HCT116 (cell line): ENCODE measurements at regions not wholly inside any gene's neighbourhood (a gene's known extent, or its start where the extent isn't known, plus 50 kb on each side); places are given as distances from the start of the nearest gene placed in this dataset.

ENCODE experiments used
- ATAC-seq: fragments of 200-7000 bp; cut with Tn5 transposase; 2 replicates; pipeline ENCODE4 v1.9.1; 2020; ENCODE audit warnings: mild to moderate bottlenecking, moderate library complexity
- BruUV-seq: library from RNA; stranded (reverse); fragments of 400-500 nt; replicated peaks from 2 replicates; lab custom pipeline; 2021; lab: Mats Ljungman, UMichigan
- CTCF ChIA-PET: fragments of 300-600 bp; sonication (Branson Sonifier 250); formaldehyde crosslinking; loops from one replicate; lab custom pipeline; 2021; ENCODE audit warnings: antibody characterized with exemption; lab: Charles Lee
- POLR2A ChIA-PET: fragments of 300-600, 350-600 bp; sonication (Branson Sonifier 250); formaldehyde crosslinking; loops from one replicate; lab custom pipeline; 2021; ENCODE audit warnings: antibody characterized with exemption; lab: Charles Lee
- RAD21 ChIA-PET, 2 experiments: fragments of 300-600 bp; sonication (Branson Sonifier 250); formaldehyde crosslinking; loops; one replicate each; lab custom pipeline; 2023; ENCODE audit warnings: low total read pairs in 2 of 2; ENCODE audit not compliant: uncharacterized antibody in 2 of 2, unreplicated experiment in 2 of 2, low non-redundant PET in 1 of 2; lab: Charles Lee
- DNase-seq: peaks from one replicate; pipeline ENCODE4 v3.0.0-alpha.2; 2010; ENCODE audit warnings: low read depth, low spot score
- H2AFZ ChIP-seq: fragments of 200-600 bp; shearing (Covaris generic), sonication (generic); 2 replicates; pipeline ENCODE4 v1.6.1; 2017; ENCODE audit warnings: low read depth, mixed run types, mixed read lengths, antibody characterized with exemption, low read length; ENCODE audit not compliant: poor library complexity, severe bottlenecking
- H3K27ac ChIP-seq: 2 replicates; pipeline ENCODE4 v1.5.1; 2012; ENCODE audit warnings: low read depth, low read length
- H3K27me3 ChIP-seq: fragments of 200-600 bp; sonication (generic); 2 replicates; pipeline ENCODE4 v1.6.1; 2016; ENCODE audit warnings: mixed run types, low read length, mixed read lengths; ENCODE audit not compliant: insufficient read depth
- H3K36me3 ChIP-seq, 2 experiments: fragments of 200-500 bp in 1 of 2; fragments of 200-600 bp in 1 of 2; sonication (Bioruptor generic) in 1 of 2; sonication (generic) in 1 of 2; 2 replicates each; pipeline versions ENCODE4 v1.5.1 to v1.6.1; 2014 to 2016; ENCODE audit warnings: low read length in 2 of 2, inconsistent platforms in 1 of 2, mixed read lengths in 1 of 2, mixed run types in 1 of 2; ENCODE audit not compliant: insufficient read depth in 2 of 2, control insufficient read depth in 1 of 2
- H3K4me1 ChIP-seq, 2 experiments: fragments of 200-600 bp in 1 of 2; sonication (generic) in 1 of 2; 2 replicates each; pipeline versions ENCODE4 v1.5.1 to v1.6.1; 2012 to 2017; ENCODE audit warnings: low read length in 2 of 2, inconsistent platforms in 1 of 2, mild to moderate bottlenecking in 1 of 2, mixed read lengths in 1 of 2, mixed run types in 1 of 2, moderate library complexity in 1 of 2; ENCODE audit not compliant: insufficient read depth in 2 of 2, control insufficient read depth in 1 of 2
- H3K4me2 ChIP-seq: fragments of 200-600 bp; sonication (generic); 2 replicates; pipeline ENCODE4 v1.6.1; 2017; ENCODE audit warnings: mixed run types, low read length, mixed read lengths
- H3K4me3 ChIP-seq, 2 experiments: fragments of 200-600 bp in 1 of 2; sonication (generic) in 1 of 2; replicated peaks in 1 of 2; 2 replicates each; pipeline ENCODE4 v1.5.1; 2011 to 2016; ENCODE audit warnings: low read length in 2 of 2, control low read depth in 1 of 2, low read depth in 1 of 2, mild to moderate bottlenecking in 1 of 2, mixed read lengths in 1 of 2, mixed run types in 1 of 2
- H3K79me2 ChIP-seq: fragments of 200-600 bp; sonication (generic); 2 replicates; pipeline ENCODE4 v1.6.1; 2017; ENCODE audit warnings: mild to moderate bottlenecking, mixed run types, low read length, moderate library complexity, mixed read lengths; ENCODE audit not compliant: insufficient read depth
- H3K9ac ChIP-seq: fragments of 200-600 bp; sonication (generic); 2 replicates; pipeline ENCODE4 v1.6.1; 2016; ENCODE audit warnings: low read length, mixed read lengths
- H3K9me2 ChIP-seq: fragments of 200-600 bp; sonication (generic), shearing (Covaris generic); 2 replicates; pipeline ENCODE4 v1.6.1; 2017; ENCODE audit warnings: mixed run types, mild to moderate bottlenecking, moderate library complexity; ENCODE audit not compliant: insufficient read depth
- H3K9me3 ChIP-seq, 2 experiments: fragments of 200-500 bp in 1 of 2; fragments of 200-600 bp in 1 of 2; sonication (Bioruptor generic) in 1 of 2; sonication (generic) in 1 of 2; 2 replicates each; pipeline ENCODE4 v1.6.1; 2014 to 2017; ENCODE audit warnings: low read length in 2 of 2, mixed read lengths in 2 of 2, inconsistent platforms in 1 of 2, low read depth in 1 of 2, mild to moderate bottlenecking in 1 of 2, mixed run types in 1 of 2, moderate library complexity in 1 of 2; ENCODE audit not compliant: control insufficient read depth in 1 of 2, insufficient read depth in 1 of 2
- H4K20me1 ChIP-seq: fragments of 200-600 bp; sonication (generic), shearing (Covaris generic); 2 replicates; pipeline ENCODE4 v1.6.1; 2017; ENCODE audit warnings: mixed run types, mild to moderate bottlenecking, moderate library complexity; ENCODE audit not compliant: insufficient read depth
- CEBPB ChIP-seq: IDR thresholded peaks from 2 replicates; pipeline ENCODE4 v1.6.1; 2012; ENCODE audit warnings: low read depth
- EGR1 ChIP-seq: IDR thresholded peaks from 2 replicates; pipeline ENCODE4 v1.6.1; 2012; ENCODE audit warnings: low read depth
- ELF1 ChIP-seq: IDR thresholded peaks from 2 replicates; pipeline ENCODE4 v1.6.1; 2012; ENCODE audit warnings: low read depth, borderline replicate concordance
- EZH2 ChIP-seq: fragments of 200-600 bp; sonication (generic); IDR thresholded peaks from 2 replicates; pipeline ENCODE4 v1.6.1; 2017; ENCODE audit warnings: antibody characterized with exemption, mixed run types
- EZH2phosphoT487 ChIP-seq: fragments of 200-600 bp; IDR thresholded peaks from 2 replicates; pipeline ENCODE4 v1.6.1; 2018; ENCODE audit warnings: antibody characterized with exemption, borderline replicate concordance
- FOSL1 ChIP-seq: IDR thresholded peaks from 2 replicates; pipeline ENCODE4 v1.6.1; 2012; ENCODE audit warnings: low read depth
- JUND ChIP-seq: IDR thresholded peaks from 2 replicates; pipeline ENCODE4 v1.6.1; 2012
- POLR2A ChIP-seq: IDR thresholded peaks from 2 replicates; pipeline ENCODE4 v1.7.0; 2011; ENCODE audit warnings: borderline replicate concordance; ENCODE audit not compliant: insufficient read depth, insufficient read length; ENCODE audit errors: extremely low read depth
- POLR2AphosphoS5 ChIP-seq: IDR thresholded peaks from 2 replicates; pipeline ENCODE4 v1.6.1; 2011; ENCODE audit warnings: mild to moderate bottlenecking, low read depth, low read length, moderate library complexity
- RAD21 ChIP-seq: IDR thresholded peaks from 2 replicates; pipeline ENCODE4 v1.6.1; 2012; ENCODE audit warnings: low read depth, mild to moderate bottlenecking
- SP1 ChIP-seq: IDR thresholded peaks from 2 replicates; pipeline ENCODE4 v1.6.1; 2012; ENCODE audit warnings: low read depth
- TCF7L2 ChIP-seq: IDR thresholded peaks from 2 replicates; pipeline ENCODE4 v1.7.0; 2011; ENCODE audit warnings: borderline replicate concordance, inconsistent platforms; ENCODE audit not compliant: insufficient read depth, insufficient read length; ENCODE audit errors: extremely low read depth
- YY1 ChIP-seq: IDR thresholded peaks from 2 replicates; pipeline ENCODE4 v1.6.1; 2011; ENCODE audit warnings: low read length, low read depth, moderate library complexity, mild to moderate bottlenecking; ENCODE audit not compliant: insufficient replicate concordance; ENCODE audit errors: extremely low read depth
- ZFX ChIP-seq: fragments of 450-650 bp; IDR thresholded peaks from 2 replicates; pipeline ENCODE4 v1.6.1; 2017
- ZNF274 ChIP-seq: fragments of 200-500 bp; sonication (Bioruptor generic); IDR thresholded peaks from 2 replicates; pipeline ENCODE4 v1.6.1; 2014; ENCODE audit warnings: mild to moderate bottlenecking, low read depth, low read length, inconsistent platforms
- intact Hi-C: fragments of 100-400 bp; cut with micrococcal nuclease; formaldehyde crosslinking; loops from 2 replicates; pipeline ENCODE4 v1.10.0; 2022
- TF ChIP-seq, protein P1 (sequence below): IDR thresholded peaks from 2 replicates; pipeline ENCODE4 v1.6.1; 2011; ENCODE audit warnings: mild to moderate bottlenecking, low read length, moderate library complexity; ENCODE audit not compliant: insufficient replicate concordance; ENCODE audit errors: extremely low read depth
- TF ChIP-seq, protein P2 (sequence below): IDR thresholded peaks from 2 replicates; pipeline ENCODE4 v1.6.1; 2012
- TF ChIP-seq, protein P3 (sequence below): IDR thresholded peaks from 2 replicates; pipeline ENCODE4 v1.6.1; 2012; ENCODE audit warnings: low read depth
- TF ChIP-seq, protein P4 (sequence below): IDR thresholded peaks from 2 replicates; pipeline ENCODE4 v1.6.1; 2012

DNA sequence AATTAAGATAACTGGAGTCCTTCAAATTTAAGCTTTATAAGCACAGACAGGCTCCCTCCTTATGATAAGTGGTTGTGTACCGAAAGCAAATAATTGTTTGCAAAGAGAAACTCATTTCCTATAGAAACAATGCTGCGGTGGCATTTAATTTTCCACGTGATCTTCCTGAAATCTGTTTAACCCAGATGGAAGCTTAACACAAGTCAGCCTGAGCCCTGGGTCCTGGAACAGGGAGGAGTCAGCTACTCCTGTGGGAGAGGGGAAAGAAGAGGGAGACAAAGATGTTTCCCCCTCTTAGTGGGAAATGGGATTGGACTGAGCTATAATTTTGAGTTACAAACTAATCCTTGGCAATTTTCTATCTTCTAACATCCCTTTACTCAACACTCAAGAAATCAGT, 136.5 kb downstream of the ELOVL4 start:
- H3K36me3 ChIP-seq, result no peaks in the 10 kb centered on the region
- no peaks in the 10 kb centered on the region for H3K9me3 ChIP-seq
- ATAC-seq (no peak), DNase-seq (no peak)
- no peaks in the 10 kb centered on the region for H4K20me1 ChIP-seq
- CTCF ChIA-PET, result interaction anchor here (0.7 to 2.2 kb wide), 3 partner anchors 32 to 59 kb away, joined by 3 to 6 read pairs (median 4); no protein-coding TSS in a partner anchor
- H3K4me3 ChIP-seq, result no peak overlapping the region
- no peaks in the 10 kb centered on the region for H3K9me2 ChIP-seq
- H3K27ac ChIP-seq, result no peak overlapping the region
- no peak overlapping the region for H3K4me2 ChIP-seq
- H2AFZ ChIP-seq, result no peak overlapping the region
- intact Hi-C loops, result no loop called here
- H3K27me3 ChIP-seq, result no peaks in the 10 kb centered on the region
- no peaks in the 10 kb centered on the region for H3K79me2 ChIP-seq
- RAD21 ChIA-PET, result no interaction called here
- BruUV-seq, result no TSS peak
- H3K9ac ChIP-seq, result no peak overlapping the region
- TF ChIP-seq, protein P1, sequence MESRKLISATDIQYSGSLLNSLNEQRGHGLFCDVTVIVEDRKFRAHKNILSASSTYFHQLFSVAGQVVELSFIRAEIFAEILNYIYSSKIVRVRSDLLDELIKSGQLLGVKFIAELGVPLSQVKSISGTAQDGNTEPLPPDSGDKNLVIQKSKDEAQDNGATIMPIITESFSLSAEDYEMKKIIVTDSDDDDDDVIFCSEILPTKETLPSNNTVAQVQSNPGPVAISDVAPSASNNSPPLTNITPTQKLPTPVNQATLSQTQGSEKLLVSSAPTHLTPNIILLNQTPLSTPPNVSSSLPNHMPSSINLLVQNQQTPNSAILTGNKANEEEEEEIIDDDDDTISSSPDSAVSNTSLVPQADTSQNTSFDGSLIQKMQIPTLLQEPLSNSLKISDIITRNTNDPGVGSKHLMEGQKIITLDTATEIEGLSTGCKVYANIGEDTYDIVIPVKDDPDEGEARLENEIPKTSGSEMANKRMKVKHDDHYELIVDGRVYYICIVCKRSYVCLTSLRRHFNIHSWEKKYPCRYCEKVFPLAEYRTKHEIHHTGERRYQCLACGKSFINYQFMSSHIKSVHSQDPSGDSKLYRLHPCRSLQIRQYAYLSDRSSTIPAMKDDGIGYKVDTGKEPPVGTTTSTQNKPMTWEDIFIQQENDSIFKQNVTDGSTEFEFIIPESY, result no peak
- TF ChIP-seq JUND, result no peak
- no peak for TF ChIP-seq SP1
- TF ChIP-seq, protein P2, sequence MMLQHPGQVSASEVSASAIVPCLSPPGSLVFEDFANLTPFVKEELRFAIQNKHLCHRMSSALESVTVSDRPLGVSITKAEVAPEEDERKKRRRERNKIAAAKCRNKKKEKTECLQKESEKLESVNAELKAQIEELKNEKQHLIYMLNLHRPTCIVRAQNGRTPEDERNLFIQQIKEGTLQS, result no peak
- no peak for TF ChIP-seq YY1
- TF ChIP-seq ZNF274, result no peak
- TF ChIP-seq, protein P3, sequence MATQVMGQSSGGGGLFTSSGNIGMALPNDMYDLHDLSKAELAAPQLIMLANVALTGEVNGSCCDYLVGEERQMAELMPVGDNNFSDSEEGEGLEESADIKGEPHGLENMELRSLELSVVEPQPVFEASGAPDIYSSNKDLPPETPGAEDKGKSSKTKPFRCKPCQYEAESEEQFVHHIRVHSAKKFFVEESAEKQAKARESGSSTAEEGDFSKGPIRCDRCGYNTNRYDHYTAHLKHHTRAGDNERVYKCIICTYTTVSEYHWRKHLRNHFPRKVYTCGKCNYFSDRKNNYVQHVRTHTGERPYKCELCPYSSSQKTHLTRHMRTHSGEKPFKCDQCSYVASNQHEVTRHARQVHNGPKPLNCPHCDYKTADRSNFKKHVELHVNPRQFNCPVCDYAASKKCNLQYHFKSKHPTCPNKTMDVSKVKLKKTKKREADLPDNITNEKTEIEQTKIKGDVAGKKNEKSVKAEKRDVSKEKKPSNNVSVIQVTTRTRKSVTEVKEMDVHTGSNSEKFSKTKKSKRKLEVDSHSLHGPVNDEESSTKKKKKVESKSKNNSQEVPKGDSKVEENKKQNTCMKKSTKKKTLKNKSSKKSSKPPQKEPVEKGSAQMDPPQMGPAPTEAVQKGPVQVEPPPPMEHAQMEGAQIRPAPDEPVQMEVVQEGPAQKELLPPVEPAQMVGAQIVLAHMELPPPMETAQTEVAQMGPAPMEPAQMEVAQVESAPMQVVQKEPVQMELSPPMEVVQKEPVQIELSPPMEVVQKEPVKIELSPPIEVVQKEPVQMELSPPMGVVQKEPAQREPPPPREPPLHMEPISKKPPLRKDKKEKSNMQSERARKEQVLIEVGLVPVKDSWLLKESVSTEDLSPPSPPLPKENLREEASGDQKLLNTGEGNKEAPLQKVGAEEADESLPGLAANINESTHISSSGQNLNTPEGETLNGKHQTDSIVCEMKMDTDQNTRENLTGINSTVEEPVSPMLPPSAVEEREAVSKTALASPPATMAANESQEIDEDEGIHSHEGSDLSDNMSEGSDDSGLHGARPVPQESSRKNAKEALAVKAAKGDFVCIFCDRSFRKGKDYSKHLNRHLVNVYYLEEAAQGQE, result no peak
- no peak for TF ChIP-seq EZH2
- TF ChIP-seq, protein P4, sequence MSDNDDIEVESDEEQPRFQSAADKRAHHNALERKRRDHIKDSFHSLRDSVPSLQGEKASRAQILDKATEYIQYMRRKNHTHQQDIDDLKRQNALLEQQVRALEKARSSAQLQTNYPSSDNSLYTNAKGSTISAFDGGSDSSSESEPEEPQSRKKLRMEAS, result no peak
- no peak for TF ChIP-seq TCF7L2
- TF ChIP-seq POLR2AphosphoS5, result no peak
- TF ChIP-seq EZH2phosphoT487, result no peak
- no peak for TF ChIP-seq RAD21
- no peak for TF ChIP-seq FOSL1
- no peak for TF ChIP-seq ZFX
- no peak for TF ChIP-seq CEBPB
- TF ChIP-seq EGR1, result no peak
- TF ChIP-seq POLR2A, result no peak
- TF ChIP-seq ELF1, result no peak
- H3K4me1 ChIP-seq, result peaks cover 0 to 5% of the 10 kb centered on the region in 2 experiments; a peak in 1 of 4 replicates
- POLR2A ChIA-PET, result no interaction called here
